HG02759 (cell line): ENCODE measurements at regions not wholly inside any gene's neighbourhood (a gene's known extent, or its start where the extent isn't known, plus 50 kb on each side); places are given as distances from the start of the nearest gene placed in this dataset.
"Not testable (repeated sequence)": the region's sequence is repeated elsewhere in the genome, so short reads cannot be mapped to it uniquely, and the experiment has no call there.

Source experiments
- ATAC-seq: cut with Tn5 transposase; IDR thresholded peaks from one replicate; pipeline ENCODE4 v1.9.1; 2021; ENCODE audit warnings: mild to moderate bottlenecking, moderate library complexity; ENCODE audit not compliant: unreplicated experiment

DNA sequence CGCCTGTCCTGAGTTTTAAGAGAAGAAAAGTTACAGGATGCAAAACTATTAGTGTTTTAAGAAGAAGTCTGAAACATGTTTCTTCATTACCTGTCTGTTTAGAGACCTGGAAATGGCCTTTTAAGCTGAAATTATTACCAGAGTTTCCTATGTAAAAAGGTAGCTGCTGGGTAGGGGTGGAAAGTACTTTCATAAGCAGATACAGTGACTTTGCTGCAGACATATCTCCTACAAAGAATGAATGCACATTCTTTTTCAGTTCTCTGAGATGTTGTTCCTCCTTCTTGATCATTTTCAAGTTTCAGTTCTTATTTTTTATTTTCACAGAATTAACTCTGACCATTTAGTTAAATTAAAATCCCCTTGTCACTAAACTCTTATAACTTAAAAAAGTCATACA lies 1329.6 kb downstream of the KCNT2 start:
- ATAC-seq: no peak

DNA sequence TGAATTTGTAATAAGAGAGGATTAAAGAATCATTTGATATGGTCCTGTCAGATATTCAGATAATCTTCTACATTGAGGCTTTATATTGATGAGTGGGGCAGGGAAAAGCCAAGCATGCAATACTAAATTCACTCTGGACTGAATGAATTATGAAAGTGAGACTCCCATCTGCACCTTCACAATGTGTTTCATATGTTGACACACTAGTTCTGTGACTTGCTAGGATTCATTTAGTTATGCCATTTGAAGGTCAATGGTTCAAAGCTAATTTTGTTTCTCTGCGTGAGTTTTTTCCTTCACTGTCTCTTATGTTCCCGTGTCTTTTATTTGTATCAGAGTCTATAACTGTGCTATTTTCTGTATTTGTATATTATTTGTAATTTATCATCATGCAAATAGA lies 1332.5 kb downstream of the KCNT2 start:
- ATAC-seq: no peak

DNA sequence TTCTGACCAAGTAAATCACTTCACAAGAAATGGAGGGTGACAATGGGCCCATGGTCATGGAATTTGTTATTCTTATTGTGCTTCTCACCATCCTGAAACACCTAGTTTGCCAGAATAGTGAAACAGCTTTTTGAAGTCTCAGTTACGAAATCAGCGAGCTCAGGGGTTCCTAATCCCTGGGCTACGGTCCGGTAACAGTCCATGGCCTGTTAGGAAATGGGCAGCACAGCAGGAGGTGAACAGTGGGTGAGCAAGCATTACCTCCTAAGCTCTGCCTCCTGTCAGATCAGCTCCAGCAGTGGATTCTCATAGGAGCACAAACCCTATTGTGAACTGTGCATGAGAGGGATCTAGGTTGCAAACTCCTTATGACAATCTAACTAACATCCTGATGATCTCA lies 1356.3 kb downstream of the KCNT2 start:
- ATAC-seq: no peak

DNA sequence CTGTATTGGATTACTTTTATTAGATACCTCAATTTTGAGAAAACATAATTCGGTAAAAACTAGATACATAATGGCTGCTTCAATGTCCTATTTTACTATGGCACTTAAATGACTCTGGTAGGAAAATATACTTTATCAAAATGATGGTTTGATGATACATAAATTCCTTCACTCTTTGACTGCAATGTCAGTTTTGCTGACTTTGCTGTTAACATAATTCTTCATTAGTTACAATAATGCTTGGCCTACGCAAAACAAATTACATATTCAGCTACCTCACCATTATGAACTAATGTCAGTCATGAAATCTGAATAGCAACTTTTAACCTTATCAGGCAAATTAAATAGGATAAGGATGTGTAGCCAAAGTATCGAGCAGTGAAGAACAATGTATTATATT lies 1364.7 kb downstream of the KCNT2 start:
- ATAC-seq: no peak

DNA sequence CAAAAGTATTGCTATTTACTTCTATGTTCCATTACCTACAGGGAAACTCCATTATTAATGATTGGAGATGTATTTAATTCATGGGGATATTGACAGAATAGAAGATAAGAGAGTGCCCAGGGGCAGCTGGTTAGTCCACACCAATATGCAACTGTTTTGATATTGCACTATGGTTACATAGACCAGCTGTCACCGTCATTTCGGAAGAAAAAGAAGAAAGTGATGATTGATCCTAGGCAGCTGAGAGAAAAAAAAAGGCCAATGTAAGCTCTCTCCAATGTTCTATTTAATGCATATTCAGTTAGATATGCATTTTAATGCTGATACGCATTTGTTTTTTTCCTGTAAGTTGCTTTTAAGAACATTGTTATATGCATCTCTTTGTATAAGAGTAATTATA lies 1367.2 kb downstream of the KCNT2 start:
- ATAC-seq: no peak

DNA sequence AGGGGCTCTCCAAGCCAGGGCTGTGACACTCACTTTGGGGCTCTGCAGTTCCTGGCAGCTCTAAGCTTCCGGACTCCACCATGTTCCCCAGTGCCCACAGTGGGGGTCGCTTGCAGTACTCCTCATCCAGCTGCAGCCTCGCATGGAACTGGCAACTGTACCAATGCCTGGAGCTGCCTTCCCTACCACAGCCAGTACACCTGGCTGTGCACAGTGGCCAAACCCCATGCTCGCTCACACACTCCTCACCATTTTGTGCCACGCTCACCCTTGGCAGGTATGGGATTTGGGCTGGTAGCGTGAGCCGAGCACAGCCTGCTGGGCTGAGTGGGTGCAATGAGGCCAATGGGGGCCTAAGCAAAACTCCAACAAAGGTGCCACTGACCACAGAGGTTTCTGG lies 1369.9 kb downstream of the KCNT2 start:
- ATAC-seq: no peak

DNA sequence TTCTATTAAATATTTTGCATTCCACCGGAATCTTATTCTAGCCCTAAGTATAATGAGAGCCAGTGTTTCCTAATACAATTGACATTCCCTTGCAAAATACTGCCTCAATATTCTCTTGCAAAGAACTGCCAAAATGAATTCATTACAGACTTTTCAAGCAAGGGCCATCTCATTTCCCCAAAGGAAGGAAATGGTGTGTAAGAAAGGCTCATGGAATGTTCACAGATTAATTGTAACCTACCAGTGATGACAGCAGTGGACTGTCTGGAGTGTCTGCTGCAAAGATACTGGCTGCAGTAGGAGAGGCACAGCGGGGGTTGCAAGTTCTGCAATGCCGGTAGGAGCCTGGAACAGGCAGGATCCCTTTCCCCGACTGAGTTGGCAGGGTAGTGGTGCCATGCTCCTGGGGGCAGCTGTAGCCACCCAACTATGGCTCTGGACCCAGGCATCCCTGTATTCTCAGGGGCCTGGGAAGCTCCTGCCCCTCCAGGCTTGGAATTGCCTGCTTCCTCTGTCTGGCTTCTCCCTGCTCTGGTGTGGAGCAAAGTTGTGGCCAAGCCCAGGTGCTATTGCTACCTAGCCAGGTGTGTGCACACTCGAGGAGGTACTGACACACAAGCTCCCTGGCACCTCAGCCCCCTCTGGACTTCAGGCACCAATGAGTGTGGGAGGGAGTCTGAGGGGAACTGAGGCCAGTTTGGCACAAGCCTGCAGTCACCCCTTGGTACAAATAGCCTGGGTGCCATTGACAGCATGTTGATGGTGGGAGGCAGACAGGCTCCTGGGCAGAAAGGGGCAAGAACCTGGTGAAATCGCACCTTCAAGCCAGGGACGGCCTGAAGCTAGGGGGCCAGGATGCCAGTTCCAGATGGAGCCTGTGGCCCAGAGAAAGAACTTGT lies 1371.0 kb downstream of the KCNT2 start:
- no peak for ATAC-seq

DNA sequence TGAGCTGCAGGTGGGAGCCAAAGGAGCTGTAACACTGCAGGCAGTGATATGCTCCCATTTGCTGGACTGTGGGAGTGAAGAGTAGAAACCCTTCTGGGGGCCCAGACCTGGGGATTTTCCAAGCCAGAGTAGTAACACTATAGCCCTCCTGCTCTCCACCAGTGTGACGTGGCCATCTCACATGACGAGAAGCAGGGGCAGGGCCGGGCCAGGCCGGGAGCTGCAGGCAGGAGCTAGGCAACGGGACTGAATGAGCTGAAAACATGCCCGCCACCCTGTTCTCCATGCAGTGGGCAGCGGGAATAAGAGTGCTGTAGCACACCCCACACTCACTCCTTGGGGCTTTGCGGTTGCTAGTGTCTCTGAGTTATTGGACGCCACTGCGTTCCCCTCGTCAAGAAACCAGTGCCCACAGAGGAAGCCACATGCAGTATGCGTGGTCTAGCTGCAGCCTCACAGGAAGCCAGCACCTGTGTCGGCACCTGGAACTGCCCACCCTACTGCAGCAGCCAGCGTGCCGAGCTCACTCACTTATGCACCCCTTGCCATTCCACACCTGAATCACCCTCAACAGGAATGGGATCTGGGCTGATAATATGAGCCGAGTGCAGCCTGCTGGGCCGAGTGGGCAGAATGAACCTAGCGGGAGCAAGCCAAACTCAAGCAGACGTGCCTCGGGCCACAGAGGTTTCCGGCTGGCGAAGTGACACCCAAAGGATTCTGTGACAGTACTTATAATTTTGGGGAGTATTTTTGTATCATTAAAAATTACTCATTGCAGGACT lies 1389.6 kb downstream of the KCNT2 start:
- no peak for ATAC-seq

DNA sequence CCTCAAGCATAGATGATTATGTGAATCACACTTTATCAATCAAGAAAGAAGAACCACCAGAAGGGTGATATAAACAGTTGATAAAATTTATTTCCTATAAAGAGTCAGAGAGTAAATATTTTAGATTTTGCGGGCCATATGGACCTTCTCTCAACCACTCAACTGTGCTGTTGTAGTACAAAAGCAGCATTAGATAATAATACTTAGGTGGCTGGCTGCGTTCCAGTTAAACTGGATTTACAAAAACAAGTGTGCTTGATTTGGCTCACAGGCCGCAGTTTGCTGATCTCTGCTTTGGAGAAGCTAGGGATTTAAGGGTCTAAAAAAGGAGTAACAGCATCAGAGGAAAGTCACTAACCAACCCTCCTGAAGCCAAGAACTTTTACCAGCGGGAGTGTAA lies 1406.0 kb downstream of the KCNT2 start:
- no peak for ATAC-seq

DNA sequence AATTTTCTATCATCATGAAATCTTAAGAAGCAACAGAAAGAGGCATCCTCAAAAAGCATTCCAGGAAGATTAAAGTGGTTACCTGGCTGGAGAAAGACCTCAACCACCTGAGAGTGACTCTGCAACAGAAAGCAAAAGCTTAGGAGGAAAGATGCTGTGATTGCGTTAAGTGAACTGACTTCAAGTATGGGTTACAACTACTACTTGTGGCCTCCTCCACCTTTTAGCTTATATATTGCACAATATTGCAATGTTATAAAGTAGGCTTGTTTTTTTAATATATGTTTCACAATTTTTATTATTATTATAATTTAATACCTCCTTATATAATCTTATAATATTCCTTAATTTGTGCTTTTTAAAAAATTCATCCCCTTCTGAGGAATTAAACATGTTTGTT lies 1407.5 kb downstream of the KCNT2 start:
- ATAC-seq: no peak

DNA sequence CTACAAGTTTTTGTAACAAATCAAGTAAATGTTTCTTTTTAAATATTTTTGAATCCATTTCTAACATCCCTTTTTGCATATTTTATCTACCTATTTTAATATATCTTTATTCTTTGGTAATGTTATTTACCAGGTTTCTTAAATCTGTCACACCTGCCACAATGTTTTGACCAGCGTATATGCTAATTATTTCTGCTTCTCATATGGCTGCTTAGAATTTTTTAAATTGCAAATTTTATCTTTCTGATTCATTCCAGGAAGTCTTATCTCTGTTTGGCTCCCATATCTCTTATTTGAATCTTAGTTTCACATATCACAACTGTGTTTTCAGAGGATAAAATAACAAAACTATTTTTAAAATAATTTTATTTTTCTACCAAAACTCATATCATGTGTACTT lies 1411.1 kb downstream of the KCNT2 start:
- ATAC-seq: no peak

DNA sequence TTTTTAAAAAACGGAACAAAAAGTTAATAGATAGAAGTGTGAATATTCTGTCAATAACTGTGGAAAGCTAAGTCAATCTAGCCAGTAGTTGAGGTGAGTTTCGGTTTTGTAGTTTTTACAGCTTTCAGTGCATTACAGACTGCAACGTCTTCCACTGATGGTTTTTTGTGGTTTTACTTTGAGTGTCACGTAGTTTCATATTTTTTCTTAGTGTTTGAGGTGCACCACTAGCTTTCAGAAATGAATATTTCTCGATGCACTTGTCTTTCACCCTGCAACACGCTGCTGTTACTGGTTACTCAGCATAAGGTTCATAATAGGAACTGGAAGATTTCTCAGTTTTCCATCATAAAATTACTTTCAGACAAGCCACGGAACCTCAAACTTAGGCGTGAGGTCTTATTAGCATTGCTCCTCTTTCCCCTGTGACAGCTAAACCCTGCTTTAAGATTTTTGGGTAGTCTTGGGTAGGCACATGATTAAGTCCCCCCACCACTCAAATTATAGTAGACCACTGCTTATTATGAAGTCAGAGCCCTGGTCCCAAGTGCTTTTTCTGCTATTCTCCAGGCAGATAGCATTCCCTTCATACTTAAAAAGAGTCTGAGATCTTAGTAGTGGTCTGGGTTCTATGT lies 1412.7 kb downstream of the KCNT2 start:
- peak; percentile 97 for ATAC-seq

DNA sequence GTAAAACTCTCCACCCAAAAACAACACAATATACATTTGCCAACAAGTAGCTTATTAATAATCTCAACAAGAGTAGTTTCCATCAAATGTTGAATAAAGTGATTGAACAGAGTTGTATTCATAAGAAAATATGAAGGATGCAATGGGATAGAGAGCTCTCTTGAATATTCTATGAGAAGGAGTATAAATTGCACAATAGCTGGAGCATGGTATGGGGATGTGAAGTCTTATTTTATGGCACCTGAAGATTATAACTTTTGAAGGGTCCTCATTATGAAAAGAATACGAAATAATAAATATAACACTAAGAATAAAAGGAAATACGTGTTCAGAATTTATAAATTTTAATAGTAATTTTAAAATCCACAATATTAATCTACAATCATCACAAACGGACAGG lies 1415.1 kb downstream of the KCNT2 start:
- no peak for ATAC-seq

DNA sequence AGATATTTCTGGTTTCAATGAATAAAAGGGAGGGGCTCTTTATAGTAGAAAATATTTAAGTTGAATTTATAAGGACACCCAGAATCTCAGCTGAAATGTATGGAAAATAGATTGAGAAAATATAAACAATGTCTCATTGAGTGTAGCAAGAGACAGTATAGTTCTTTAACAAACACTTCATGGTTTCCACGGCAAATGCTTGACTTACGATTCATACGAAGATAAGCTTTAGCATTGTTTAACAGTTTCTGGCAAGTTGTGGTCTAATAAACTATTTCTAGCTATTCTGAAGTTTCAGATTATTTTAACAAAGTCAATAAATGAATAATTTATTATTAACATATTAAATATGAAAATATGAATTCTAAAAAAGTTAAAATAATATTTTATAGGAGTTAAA lies 1419.4 kb downstream of the KCNT2 start:
- no peak for ATAC-seq

DNA sequence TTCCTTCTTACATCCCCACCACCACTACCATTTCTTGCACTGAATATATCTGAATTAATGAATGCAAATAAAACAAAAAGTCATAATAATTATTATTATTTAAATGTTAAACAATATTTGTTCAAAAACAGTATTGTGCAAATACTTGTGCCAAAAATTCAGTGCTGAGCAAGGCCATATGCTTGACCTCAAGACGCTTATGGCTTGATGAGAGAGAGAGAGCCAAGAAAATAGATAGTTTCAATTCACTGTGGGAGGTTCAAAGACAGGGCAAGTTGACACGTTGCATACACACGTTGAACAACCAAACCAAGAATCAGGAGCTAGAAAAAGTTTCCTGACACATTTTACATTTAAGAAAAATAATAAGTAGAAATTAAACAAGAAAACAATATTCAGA lies 1421.7 kb downstream of the KCNT2 start:
- ATAC-seq: no peak

DNA sequence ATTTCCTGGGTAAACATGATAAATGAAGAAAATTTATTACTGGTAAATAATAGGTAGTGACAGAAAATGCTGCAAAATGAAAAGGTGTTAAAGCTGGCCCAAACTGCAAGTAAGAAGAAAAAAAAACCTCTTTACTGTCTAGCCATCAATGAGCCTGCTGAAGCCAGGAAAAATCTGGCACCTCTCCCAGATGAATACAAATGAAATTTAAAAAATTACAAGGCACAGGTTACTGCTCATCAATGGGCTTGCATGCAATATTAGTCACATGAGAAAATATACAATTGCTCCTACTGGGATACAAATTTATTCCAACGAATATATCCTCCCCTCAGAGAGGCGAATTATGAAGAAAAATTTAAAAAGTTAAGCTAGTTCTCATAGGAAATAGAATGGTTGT lies 1422.5 kb downstream of the KCNT2 start:
- no peak for ATAC-seq

DNA sequence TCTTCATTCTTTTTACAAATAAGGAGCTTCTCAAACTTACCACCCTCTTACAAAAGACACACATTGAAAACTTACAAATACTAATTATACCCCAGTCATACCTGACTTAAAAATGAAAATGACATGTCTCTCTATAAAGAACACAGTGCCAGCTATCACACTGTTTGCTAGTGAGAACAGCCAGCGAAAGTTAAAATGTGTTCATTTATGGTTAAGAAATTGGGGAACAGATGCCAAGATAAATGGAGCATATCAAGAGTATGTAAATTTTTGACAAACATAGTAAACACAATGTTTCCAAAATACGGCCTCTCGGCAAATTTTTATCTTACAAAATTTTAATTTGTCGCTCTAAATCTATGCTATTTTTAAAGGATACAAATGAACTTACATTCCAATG lies 1422.9 kb downstream of the KCNT2 start:
- ATAC-seq: no peak

DNA sequence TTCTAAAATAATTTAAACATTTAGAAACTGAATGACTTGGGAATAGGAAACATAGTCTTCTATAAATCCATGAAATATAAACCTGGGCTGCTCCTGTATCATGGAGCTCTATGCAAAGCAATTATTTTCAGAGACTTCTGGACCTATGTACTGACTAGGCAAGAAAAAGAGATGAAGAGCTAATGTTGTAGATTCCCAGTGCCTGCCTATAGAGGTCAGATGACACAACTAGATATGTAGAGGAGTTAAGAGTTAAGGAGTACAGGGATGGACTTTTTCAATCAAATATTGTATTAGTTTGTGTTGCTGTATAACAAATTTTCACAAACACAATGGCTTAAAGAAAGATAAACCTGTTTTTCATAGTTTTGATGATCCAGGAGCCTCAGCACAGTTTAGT lies 1434.5 kb downstream of the KCNT2 start:
- no peak for ATAC-seq

DNA sequence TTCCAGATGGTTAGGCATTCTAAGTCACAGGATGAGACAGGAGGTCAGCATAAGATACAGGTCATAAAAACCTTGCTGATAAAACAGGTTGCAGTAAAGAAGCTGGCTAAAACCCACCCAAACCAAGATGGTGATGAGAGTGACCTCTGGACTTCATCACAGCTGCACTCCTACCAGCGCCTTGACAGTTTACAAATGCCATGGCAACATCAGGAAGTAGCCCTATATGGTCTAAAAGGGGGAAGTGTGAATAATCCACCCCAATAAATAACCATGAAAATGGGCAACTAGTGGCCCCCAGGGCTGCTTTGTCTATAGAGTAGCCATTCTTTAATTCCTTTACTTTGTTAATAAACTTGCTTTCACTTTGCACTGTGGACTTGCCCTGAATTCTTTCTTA lies 1448.4 kb downstream of the KCNT2 start:
- not testable (repeated sequence) for ATAC-seq

DNA sequence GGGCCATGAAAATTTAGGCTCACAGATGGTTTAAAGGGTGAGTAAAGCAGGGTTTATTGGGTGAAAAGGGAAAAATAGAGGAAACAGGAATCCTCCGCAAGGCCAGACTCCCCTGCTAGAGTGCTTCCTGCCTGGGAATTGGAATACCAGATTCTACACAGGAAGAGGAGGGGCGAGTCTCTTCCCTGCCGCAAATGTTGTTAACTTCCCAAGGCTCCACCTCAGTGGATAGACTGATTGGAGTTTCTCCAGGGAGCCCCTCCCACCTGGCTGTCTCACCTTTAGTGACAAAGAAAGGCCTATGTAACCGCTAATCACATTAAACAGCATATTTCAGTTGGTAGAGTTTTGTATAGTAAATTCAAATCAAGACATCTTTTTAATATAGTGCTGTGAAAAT lies 1450.1 kb downstream of the KCNT2 start:
- no peak for ATAC-seq

DNA sequence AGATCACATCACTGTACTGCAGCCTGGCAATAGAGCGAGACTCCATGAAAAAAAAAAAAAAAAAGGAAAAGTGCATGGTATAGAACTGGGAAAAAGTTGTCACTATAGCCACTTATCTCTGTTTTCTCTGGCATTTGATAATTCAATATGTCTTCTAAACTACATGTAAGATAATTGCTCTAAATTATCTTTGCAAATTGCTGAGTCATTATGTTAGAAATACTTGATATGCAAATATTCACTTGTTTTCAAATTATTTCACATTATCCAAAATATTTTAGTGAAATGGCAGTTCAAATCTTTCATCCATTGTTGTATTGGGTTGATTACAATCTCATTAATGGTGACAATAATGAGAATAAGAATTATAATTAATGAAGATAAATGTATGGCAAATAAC lies 1455.1 kb downstream of the KCNT2 start:
- ATAC-seq: no peak

DNA sequence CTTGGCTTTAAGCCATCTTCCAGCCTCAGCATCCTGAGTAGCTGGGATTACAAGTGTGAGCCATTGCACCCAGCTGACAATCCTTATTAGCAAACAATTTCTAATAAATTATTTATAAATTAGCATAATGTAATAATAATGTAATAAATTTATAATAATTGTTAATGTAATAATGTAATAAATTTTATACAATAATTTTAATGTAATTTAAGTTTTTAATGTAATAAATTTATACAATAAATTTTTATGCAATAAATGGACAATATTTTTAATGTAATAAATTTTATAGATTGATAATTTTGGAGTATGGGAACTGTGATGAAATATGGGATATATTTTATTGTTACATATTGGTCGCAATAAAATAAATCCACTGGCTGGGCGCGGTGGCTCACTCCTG lies 1457.5 kb downstream of the KCNT2 start:
- no peak for ATAC-seq
